CD14-positive monocyte (primary cell): ENCODE measurements at regions not wholly inside any gene's neighbourhood (a gene's known extent, or its start where the extent isn't known, plus 50 kb on each side); places are given as distances from the start of the nearest gene placed in this dataset.

Experiments
- DNase-seq, 3 donors: peaks; one replicate each; pipeline ENCODE4 v3.0.0-alpha.2; 2011 to 2022
- H2AFZ ChIP-seq: 2 replicates; pipeline ENCODE4 v1.6.0; 2012; ENCODE audit warnings: mild to moderate bottlenecking, low read depth, low read length, inconsistent platforms; ENCODE audit not compliant: insufficient read depth, poor library complexity, severe bottlenecking
- H3K27ac ChIP-seq, 2 donors: 1 replicate in 1 of 2; 2 replicates in 1 of 2; pipeline ENCODE4 v1.5.1; 2012 to 2013; ENCODE audit warnings: low read length in 2 of 2, control low read depth in 1 of 2, inconsistent platforms in 1 of 2, low read depth in 1 of 2, mild to moderate bottlenecking in 1 of 2
- H3K27me3 ChIP-seq, 2 donors: one replicate each; pipeline versions ENCODE4 v1.6.0 to v1.6.1; 2011 to 2013; ENCODE audit warnings: low read length in 2 of 2; ENCODE audit not compliant: control insufficient read depth in 2 of 2, insufficient read depth in 2 of 2
- H3K36me3 ChIP-seq, 2 donors: replicated peaks in 1 of 2; 1 replicate in 1 of 2; 2 replicates in 1 of 2; pipeline versions ENCODE4 v1.5.1 to v1.6.1; 2012 to 2013; ENCODE audit warnings: low read length in 2 of 2, control low read depth in 1 of 2, inconsistent platforms in 1 of 2, mild to moderate bottlenecking in 1 of 2; ENCODE audit not compliant: insufficient read depth in 2 of 2, control insufficient read depth in 1 of 2
- H3K4me1 ChIP-seq, 2 donors: 1 replicate in 1 of 2; 2 replicates in 1 of 2; pipeline versions ENCODE4 v1.5.1 to v1.6.1; 2012 to 2013; ENCODE audit warnings: low read length in 2 of 2, control low read depth in 1 of 2, inconsistent platforms in 1 of 2, mild to moderate bottlenecking in 1 of 2, moderate library complexity in 1 of 2; ENCODE audit not compliant: insufficient read depth in 2 of 2, control insufficient read depth in 1 of 2
- H3K4me2 ChIP-seq: replicated peaks from 2 replicates; pipeline ENCODE3; 2012; ENCODE audit warnings: low read length, moderate library complexity, mild to moderate bottlenecking; ENCODE audit not compliant: poor library complexity, severe bottlenecking; ENCODE audit errors: extremely low read depth
- H3K4me3 ChIP-seq, 3 experiments: fragments of 200-600 bp in 1 of 3; sonication (generic) in 1 of 3; replicated peaks in 1 of 3; 1 replicate in 2 of 3; 2 replicates in 1 of 3; pipeline ENCODE4 v1.5.1; 2011 to 2013; ENCODE audit warnings: low read length in 3 of 3, mild to moderate bottlenecking in 3 of 3, control low read depth in 2 of 3, low read depth in 2 of 3, inconsistent platforms in 1 of 3, moderate library complexity in 1 of 3
- H3K79me2 ChIP-seq: 2 replicates; pipeline ENCODE4 v1.6.0; 2012; ENCODE audit warnings: mild to moderate bottlenecking, control low read depth, inconsistent platforms, low read length, moderate library complexity; ENCODE audit not compliant: insufficient read depth
- H3K9ac ChIP-seq: 2 replicates; pipeline ENCODE4 v1.6.0; 2017; ENCODE audit warnings: low read length, mild to moderate bottlenecking; ENCODE audit not compliant: insufficient read depth, poor library complexity, severe bottlenecking
- H3K9me3 ChIP-seq, 2 donors: replicated peaks in 1 of 2; 1 replicate in 1 of 2; 2 replicates in 1 of 2; pipeline versions ENCODE4 v1.5.1 to v1.6.1; 2012 to 2013; ENCODE audit warnings: low read length in 2 of 2, control low read depth in 1 of 2; ENCODE audit not compliant: control insufficient read depth in 1 of 2, insufficient read depth in 1 of 2
- H4K20me1 ChIP-seq: 2 replicates; pipeline ENCODE4 v1.6.0; 2012; ENCODE audit warnings: mild to moderate bottlenecking, low read length, control low read depth, moderate library complexity; ENCODE audit not compliant: insufficient read depth
- H3K27ac Mint-ChIP-seq, 7 donors: one replicate each; pipeline ENCODE4 v1.8.0; 2020; ENCODE audit warnings: mild to moderate bottlenecking in 7 of 7, mixed read lengths in 7 of 7, moderate library complexity in 6 of 7, inconsistent platforms in 2 of 7
- H3K27me3 Mint-ChIP-seq, 3 donors: one replicate each; pipeline ENCODE4 v1.8.0; 2021 to 2022; ENCODE audit warnings: low read depth in 3 of 3, mild to moderate bottlenecking in 3 of 3, mixed read lengths in 3 of 3, moderate library complexity in 3 of 3, inconsistent platforms in 1 of 3
- H3K36me3 Mint-ChIP-seq, 2 donors: one replicate each; pipeline ENCODE4 v1.8.0; 2020; ENCODE audit warnings: mixed read lengths in 2 of 2, inconsistent platforms in 1 of 2, mild to moderate bottlenecking in 1 of 2
- H3K4me1 Mint-ChIP-seq: one replicate; pipeline ENCODE4 v1.8.0; 2020; ENCODE audit warnings: mild to moderate bottlenecking, mixed read lengths
- H3K4me3 Mint-ChIP-seq, 2 donors: one replicate each; pipeline ENCODE4 v1.8.0; 2020; ENCODE audit warnings: mild to moderate bottlenecking in 2 of 2, mixed read lengths in 2 of 2, moderate library complexity in 1 of 2
- H3K9me3 Mint-ChIP-seq, 7 donors: one replicate each; pipeline ENCODE4 v1.8.0; 2020 to 2022; ENCODE audit warnings: mixed read lengths in 7 of 7, mild to moderate bottlenecking in 6 of 7, moderate library complexity in 6 of 7, inconsistent platforms in 2 of 7
- WGBS: methylation state at CpG from one replicate; pipeline ENCODE4 v1.1.5; 2013; ENCODE audit warnings: missing lambda C conversion rate; ENCODE audit not compliant: insufficient coverage; 5-methylcytosine and 5-hydroxymethylcytosine counted together
- intact Hi-C, 2 donors: fragments of 100-400 bp; cut with micrococcal nuclease; formaldehyde crosslinking; loops; one replicate each; pipeline versions ENCODE4 v1.15.0 to v1.15.1; 2023
- TF ChIP-seq, protein P1 (sequence below): fragments of 200-600 bp; IDR thresholded peaks from one replicate; pipeline ENCODE4 v1.8.0; 2022; ENCODE audit warnings: antibody characterized with exemption, mild to moderate bottlenecking

- H3K4me3 ChIP-seq, result no peak overlapping the region
- no peaks in the 10 kb centered on the region for H3K79me2 ChIP-seq
- Mint-ChIP-seq H3K4me1 (peaks cover 1% of the 10 kb centered on the region), H3K4me3 (no peak overlapping the region), H3K9me3 (peaks cover 0 to 5% (median 4%) of the 10 kb centered on the region in 7 donors), H3K27ac (no peak overlapping the region), H3K27me3 (no peaks in the 10 kb centered on the region), H3K36me3 (no peaks in the 10 kb centered on the region)
- no peak for DNase-seq
- no peaks in the 10 kb centered on the region for H3K36me3 ChIP-seq
- no peaks in the 10 kb centered on the region for H4K20me1 ChIP-seq
- H2AFZ ChIP-seq, result no peak overlapping the region
- H3K9ac ChIP-seq, result no peak overlapping the region
- intact Hi-C loops, result no loop called here
- H3K27me3 ChIP-seq, result no peaks in the 10 kb centered on the region
- peaks cover 0 to 10% of the 10 kb centered on the region in 2 donors for H3K9me3 ChIP-seq
- H3K27ac ChIP-seq, result no peak overlapping the region
- H3K4me2 ChIP-seq, result no peak overlapping the region
- H3K4me1 ChIP-seq, result no peaks in the 10 kb centered on the region
- TF ChIP-seq, protein P1, sequence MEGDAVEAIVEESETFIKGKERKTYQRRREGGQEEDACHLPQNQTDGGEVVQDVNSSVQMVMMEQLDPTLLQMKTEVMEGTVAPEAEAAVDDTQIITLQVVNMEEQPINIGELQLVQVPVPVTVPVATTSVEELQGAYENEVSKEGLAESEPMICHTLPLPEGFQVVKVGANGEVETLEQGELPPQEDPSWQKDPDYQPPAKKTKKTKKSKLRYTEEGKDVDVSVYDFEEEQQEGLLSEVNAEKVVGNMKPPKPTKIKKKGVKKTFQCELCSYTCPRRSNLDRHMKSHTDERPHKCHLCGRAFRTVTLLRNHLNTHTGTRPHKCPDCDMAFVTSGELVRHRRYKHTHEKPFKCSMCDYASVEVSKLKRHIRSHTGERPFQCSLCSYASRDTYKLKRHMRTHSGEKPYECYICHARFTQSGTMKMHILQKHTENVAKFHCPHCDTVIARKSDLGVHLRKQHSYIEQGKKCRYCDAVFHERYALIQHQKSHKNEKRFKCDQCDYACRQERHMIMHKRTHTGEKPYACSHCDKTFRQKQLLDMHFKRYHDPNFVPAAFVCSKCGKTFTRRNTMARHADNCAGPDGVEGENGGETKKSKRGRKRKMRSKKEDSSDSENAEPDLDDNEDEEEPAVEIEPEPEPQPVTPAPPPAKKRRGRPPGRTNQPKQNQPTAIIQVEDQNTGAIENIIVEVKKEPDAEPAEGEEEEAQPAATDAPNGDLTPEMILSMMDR, result no peak
Measured at GRCh38 chr4:89538171-89538570, 230.6 kb upstream of the GPRIN3 start.

DNA sequence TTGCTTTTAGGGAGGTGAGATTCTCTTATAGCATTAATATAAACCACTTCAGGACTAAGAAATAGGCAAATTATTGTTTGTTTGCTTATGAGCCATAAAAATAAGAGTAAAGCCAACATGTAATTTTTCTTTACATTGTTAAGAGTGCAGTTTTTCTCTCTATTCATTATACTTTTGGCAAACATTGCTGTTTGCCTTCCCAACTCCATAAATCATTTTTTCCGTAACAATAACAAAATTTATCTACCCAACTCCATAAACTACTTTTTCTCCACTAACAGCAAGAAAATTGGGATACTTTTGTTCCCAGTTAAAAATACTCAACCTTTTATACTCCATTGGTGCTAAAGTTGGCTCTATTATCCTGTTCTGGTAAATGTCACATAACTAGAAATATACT is 229.7 kb upstream of the GPRIN3 start:
- Histone ChIP-seq H3K4me2 (no peak overlapping the region), H3K36me3 (no peaks in the 10 kb centered on the region), H3K4me3 (no peak overlapping the region), H3K9ac (no peak overlapping the region), H2AFZ (no peak overlapping the region), H3K79me2 (no peaks in the 10 kb centered on the region), H4K20me1 (no peaks in the 10 kb centered on the region), H3K27me3 (no peaks in the 10 kb centered on the region), H3K4me1 (no peaks in the 10 kb centered on the region), H3K9me3 (peaks cover 0 to 5% of the 10 kb centered on the region in 2 donors), H3K27ac (no peak overlapping the region)
- Mint-ChIP-seq H3K4me3 (no peak overlapping the region), H3K27me3 (no peaks in the 10 kb centered on the region), H3K4me1 (peaks cover 1% of the 10 kb centered on the region), H3K36me3 (no peaks in the 10 kb centered on the region), H3K9me3 (peaks cover 0 to 4% (median 0%) of the 10 kb centered on the region in 7 donors), H3K27ac (no peak overlapping the region)
- no peak for DNase-seq
- WGBS, result no CpG with 5 or more reads among the region's 1 CpG
- intact Hi-C loops, result no loop called here
- TF ChIP-seq, protein P1, result no peak
